IMR-90 (cell line): ENCODE measurements at regions not wholly inside any gene's neighbourhood (a gene's known extent, or its start where the extent isn't known, plus 50 kb on each side); places are given as distances from the start of the nearest gene placed in this dataset.

Experiments
- ATAC-seq: fragments of 200-7000 bp; cut with Tn5 transposase; 2 replicates; pipeline ENCODE4 v1.9.1; 2020; ENCODE audit warnings: low read depth, mild to moderate bottlenecking, moderate library complexity
- BruUV-seq: library from RNA; stranded (reverse); fragments of 400-500 nt; replicated peaks from 2 replicates; lab custom pipeline; 2021; lab: Mats Ljungman, UMichigan
- CTCF ChIA-PET: fragments of 300-600 bp; formaldehyde crosslinking; extraction: SDS; loops from one replicate; lab custom pipeline; 2021; ENCODE audit warnings: antibody characterized with exemption; lab: Yijun Ruan, JAX
- POLR2A ChIA-PET: fragments of 300-600 bp; sonication (Branson Sonifier 250); formaldehyde crosslinking; loops from one replicate; lab custom pipeline; 2022; ENCODE audit warnings: antibody characterized with exemption; ENCODE audit not compliant: unreplicated experiment; lab: Charles Lee
- DNase-seq: peaks from one replicate; pipeline ENCODE4 v3.0.0; 2013
- H2AFZ ChIP-seq: replicated peaks from 2 replicates; pipeline ENCODE3; 2013; ENCODE audit warnings: low read length, mild to moderate bottlenecking; ENCODE audit not compliant: poor library complexity
- H2AK5ac ChIP-seq: 2 replicates; pipeline ENCODE4 v1.6.1; 2013; ENCODE audit warnings: low read depth, low read length, inconsistent platforms
- H2AK9ac ChIP-seq: replicated peaks from 2 replicates; pipeline ENCODE3; 2013; ENCODE audit warnings: mild to moderate bottlenecking, low read depth, low read length, moderate library complexity; ENCODE audit not compliant: poor library complexity
- H2BK120ac ChIP-seq: 2 replicates; pipeline ENCODE4 v1.6.1; 2013; ENCODE audit warnings: low read depth, low read length, inconsistent platforms
- H2BK15ac ChIP-seq: 3 replicates; pipeline ENCODE4 v1.6.1; 2013; ENCODE audit warnings: low read depth, low read length, inconsistent platforms
- H2BK20ac ChIP-seq: 2 replicates; pipeline ENCODE4 v1.6.1; 2013; ENCODE audit warnings: low read depth, mild to moderate bottlenecking, inconsistent platforms, low read length, moderate library complexity
- H2BK5ac ChIP-seq: 2 replicates; pipeline ENCODE4 v1.6.1; 2013; ENCODE audit warnings: mild to moderate bottlenecking, low read depth, low read length, inconsistent platforms; ENCODE audit not compliant: poor library complexity, severe bottlenecking
- H3K14ac ChIP-seq: replicated peaks from 2 replicates; pipeline ENCODE4 v1.6.1; 2013; ENCODE audit warnings: low read depth, low read length, inconsistent platforms
- H3K18ac ChIP-seq: 2 replicates; pipeline ENCODE4 v1.6.1; 2013; ENCODE audit warnings: low read depth, low read length, control low read depth
- H3K23ac ChIP-seq: 2 replicates; pipeline ENCODE4 v1.6.1; 2013; ENCODE audit warnings: low read depth, low read length, inconsistent platforms
- H3K27ac ChIP-seq: 2 replicates; pipeline ENCODE4 v1.5.1; 2013; ENCODE audit warnings: mild to moderate bottlenecking, control low read depth, low read length; ENCODE audit not compliant: insufficient read depth
- H3K27me3 ChIP-seq: 2 replicates; pipeline ENCODE4 v1.6.1; 2013; ENCODE audit warnings: low read length; ENCODE audit not compliant: control insufficient read depth, insufficient read depth
- H3K36me3 ChIP-seq: 2 replicates; pipeline ENCODE4 v1.6.1; 2013; ENCODE audit warnings: low read length, mixed read lengths; ENCODE audit not compliant: control insufficient read depth, insufficient read depth
- H3K4ac ChIP-seq: 2 replicates; pipeline ENCODE4 v1.6.1; 2013; ENCODE audit warnings: low read depth, low read length, inconsistent platforms
- H3K4me1 ChIP-seq: 2 replicates; pipeline ENCODE4 v1.6.1; 2013; ENCODE audit warnings: low read length, mixed read lengths; ENCODE audit not compliant: control insufficient read depth, insufficient read depth
- H3K4me2 ChIP-seq: 2 replicates; pipeline ENCODE4 v1.6.1; 2013; ENCODE audit warnings: low read depth, mild to moderate bottlenecking, control low read depth, low read length, moderate library complexity
- H3K4me3 ChIP-seq: 2 replicates; pipeline ENCODE4 v1.5.1; 2013; ENCODE audit warnings: low read depth, mild to moderate bottlenecking, control low read depth, low read length, moderate library complexity; ENCODE audit not compliant: insufficient read depth
- H3K56ac ChIP-seq: 2 replicates; pipeline ENCODE4 v1.6.1; 2013; ENCODE audit warnings: low read length, inconsistent platforms; ENCODE audit not compliant: insufficient read depth; ENCODE audit errors: extremely low read depth
- H3K79me1 ChIP-seq, 2 experiments: 2 replicates each; pipeline ENCODE4 v1.6.1; 2013; ENCODE audit warnings: low read length in 2 of 2, inconsistent platforms in 1 of 2, low read depth in 1 of 2
- H3K9ac ChIP-seq: 2 replicates; pipeline ENCODE4 v1.6.1; 2013; ENCODE audit warnings: low read depth, low read length, control low read depth
- H3K9me1 ChIP-seq: 2 replicates; pipeline ENCODE4 v1.6.1; 2013; ENCODE audit warnings: low read length, inconsistent platforms; ENCODE audit not compliant: insufficient read depth
- H3K9me3 ChIP-seq: 2 replicates; pipeline ENCODE4 v1.6.1; 2013; ENCODE audit warnings: low read length; ENCODE audit not compliant: control insufficient read depth, insufficient read depth
- H4K20me1 ChIP-seq: 2 replicates; pipeline ENCODE4 v1.6.1; 2013; ENCODE audit warnings: low read length, inconsistent platforms; ENCODE audit not compliant: insufficient read depth
- H4K5ac ChIP-seq: 2 replicates; pipeline ENCODE4 v1.6.1; 2013; ENCODE audit warnings: mild to moderate bottlenecking, low read depth, low read length, control low read depth
- H4K8ac ChIP-seq, 2 experiments: 2 replicates each; pipeline ENCODE4 v1.6.1; 2013; ENCODE audit warnings: low read depth in 2 of 2, low read length in 2 of 2, control low read depth in 1 of 2, inconsistent platforms in 1 of 2
- H4K91ac ChIP-seq: 2 replicates; pipeline ENCODE4 v1.6.1; 2013; ENCODE audit warnings: low read depth, low read length, inconsistent platforms; ENCODE audit not compliant: insufficient read depth
- BHLHE40 ChIP-seq: fragments of 150-350 bp; IDR thresholded peaks from 2 replicates; pipeline ENCODE4 v1.6.1; 2016; ENCODE audit warnings: mild to moderate bottlenecking, low read depth, low read length
- CEBPB ChIP-seq: IDR thresholded peaks from 2 replicates; pipeline ENCODE4 v1.6.1; 2012; ENCODE audit warnings: low read depth, low read length, improper control_type of control experiment
- CHD1 ChIP-seq: IDR thresholded peaks from 2 replicates; pipeline ENCODE4 v1.6.1; 2012; ENCODE audit warnings: low read depth, low read length, improper control_type of control experiment
- CTCF ChIP-seq: conservative IDR thresholded peaks from 2 replicates; pipeline ENCODE4 v1.5.1; 2012; ENCODE audit warnings: mild to moderate bottlenecking, low read depth, low read length, improper control_type of control experiment
- ELK1 ChIP-seq: fragments of 150-350 bp; IDR thresholded peaks from 2 replicates; pipeline ENCODE4 v1.6.1; 2016; ENCODE audit warnings: low read depth, mild to moderate bottlenecking, low read length, moderate library complexity, borderline replicate concordance
- FOS ChIP-seq: fragments of 150-350 bp; IDR thresholded peaks from 2 replicates; pipeline ENCODE4 v1.6.1; 2016; ENCODE audit warnings: low read depth, low read length
- MAFK ChIP-seq: IDR thresholded peaks from 2 replicates; pipeline ENCODE4 v1.6.1; 2012; ENCODE audit warnings: low read depth, low read length, improper control_type of control experiment
- MAZ ChIP-seq: IDR thresholded peaks from 2 replicates; pipeline ENCODE4 v1.6.1; 2012; ENCODE audit warnings: low read depth, mild to moderate bottlenecking, low read length, improper control_type of control experiment, moderate library complexity, borderline replicate concordance
- MXI1 ChIP-seq: IDR thresholded peaks from 2 replicates; pipeline ENCODE4 v1.6.1; 2012; ENCODE audit warnings: low read depth, mild to moderate bottlenecking, low read length, moderate library complexity, borderline replicate concordance
- NFE2L2 ChIP-seq: fragments of 150-350 bp; IDR thresholded peaks from 2 replicates; pipeline ENCODE4 v1.6.1; 2016; ENCODE audit warnings: low read depth, mild to moderate bottlenecking, low read length
- POLR2A ChIP-seq: IDR thresholded peaks from 2 replicates; pipeline ENCODE4 v1.6.1; 2012; ENCODE audit warnings: mild to moderate bottlenecking, low read depth, low read length
- RAD21 ChIP-seq: IDR thresholded peaks from 2 replicates; pipeline ENCODE4 v1.6.1; 2012; ENCODE audit warnings: low read length, improper control_type of control experiment
- RCOR1 ChIP-seq: IDR thresholded peaks from 2 replicates; pipeline ENCODE4 v1.6.1; 2012; ENCODE audit warnings: mild to moderate bottlenecking, low read length, improper control_type of control experiment; ENCODE audit not compliant: insufficient replicate concordance
- RFX5 ChIP-seq: IDR thresholded peaks from 2 replicates; pipeline ENCODE4 v1.8.0; 2012; ENCODE audit warnings: low read depth, mild to moderate bottlenecking, low read length, moderate library complexity
- SMC3 ChIP-seq: fragments of 150-350 bp; IDR thresholded peaks from 2 replicates; pipeline ENCODE4 v1.6.1; 2016; ENCODE audit warnings: low read depth, mild to moderate bottlenecking, antibody characterized with exemption, low read length, moderate library complexity
- USF2 ChIP-seq: fragments of 150-350 bp; IDR thresholded peaks from 2 replicates; pipeline ENCODE4 v1.6.1; 2017; ENCODE audit warnings: mild to moderate bottlenecking, antibody characterized with exemption, low read length, low read depth
- dilution Hi-C: fragments of 300-500 bp; cut with HindIII; formaldehyde crosslinking; loops from one replicate; pipeline ENCODE4 v1.14.3; 2018; ENCODE audit warnings: low sequenced_read_pairs; ENCODE audit not compliant: unreplicated experiment
- in situ Hi-C: fragments of 300-500 bp; cut with MboI; formaldehyde crosslinking; loops from 3 replicates; pipeline ENCODE4 v1.14.3; 2019; ENCODE audit warnings: low sequenced_read_pairs, inconsistent platforms, mixed read lengths
- intact Hi-C: fragments of 100-400 bp; cut with micrococcal nuclease; formaldehyde crosslinking; loops from 2 replicates; pipeline ENCODE4 v1.10.0; 2022

GRCh38 chr6:103085801-103086200 is 1692.3 kb downstream of the GRIK2 start:
- Histone ChIP-seq H3K14ac (no peak overlapping the region), H3K18ac (no peak overlapping the region), H2BK5ac (no peak overlapping the region), H2AK5ac (no peak overlapping the region), H3K4me1 (no peaks in the 10 kb centered on the region), H3K9me3 (no peaks in the 10 kb centered on the region; the same call in 1 of the 2 replicates), H3K23ac (no peak overlapping the region), H2AK9ac (no peak overlapping the region), H4K5ac (no peak overlapping the region), H2BK20ac (no peak overlapping the region), H4K8ac (no peak overlapping the region), H3K36me3 (no peaks in the 10 kb centered on the region), H3K4ac (no peak overlapping the region), H3K79me1 (no peaks in the 10 kb centered on the region), H4K20me1 (no peaks in the 10 kb centered on the region), H3K9ac (no peak overlapping the region), H2BK120ac (no peak overlapping the region), H2AFZ (no peak overlapping the region), H4K91ac (no peak overlapping the region), H3K27me3 (no peaks in the 10 kb centered on the region), H3K56ac (no peak overlapping the region), H3K4me2 (no peak overlapping the region), H3K27ac (no peak overlapping the region), H3K9me1 (no peaks in the 10 kb centered on the region), H3K4me3 (no peak overlapping the region), H2BK15ac (no peak overlapping the region)
- DNase-seq (no peak), ATAC-seq (no peak)
- dilution Hi-C loops (no loop called here), intact Hi-C loops (no loop called here), in situ Hi-C loops (no loop called here)
- no peak for TF ChIP-seq MXI1
- TF ChIP-seq RCOR1: no peak
- TF ChIP-seq ELK1: no peak
- TF ChIP-seq MAZ: no peak
- no peak for TF ChIP-seq RFX5
- TF ChIP-seq CTCF: no peak
- no peak for TF ChIP-seq FOS
- TF ChIP-seq MAFK: no peak
- TF ChIP-seq BHLHE40: no peak
- TF ChIP-seq USF2: no peak
- no peak for TF ChIP-seq POLR2A
- TF ChIP-seq SMC3: no peak
- no peak for TF ChIP-seq RAD21
- no peak for TF ChIP-seq CHD1
- no peak for TF ChIP-seq CEBPB
- TF ChIP-seq NFE2L2: no peak
- POLR2A ChIA-PET: no interaction called here
- no TSS peak for BruUV-seq
- CTCF ChIA-PET: no interaction called here
